ENCODE measurements at regions not wholly inside any gene's neighbourhood (a gene's known extent, or its start where the extent isn't known, plus 50 kb on each side); places are given as distances from the start of the nearest gene placed in this dataset.

DNA sequence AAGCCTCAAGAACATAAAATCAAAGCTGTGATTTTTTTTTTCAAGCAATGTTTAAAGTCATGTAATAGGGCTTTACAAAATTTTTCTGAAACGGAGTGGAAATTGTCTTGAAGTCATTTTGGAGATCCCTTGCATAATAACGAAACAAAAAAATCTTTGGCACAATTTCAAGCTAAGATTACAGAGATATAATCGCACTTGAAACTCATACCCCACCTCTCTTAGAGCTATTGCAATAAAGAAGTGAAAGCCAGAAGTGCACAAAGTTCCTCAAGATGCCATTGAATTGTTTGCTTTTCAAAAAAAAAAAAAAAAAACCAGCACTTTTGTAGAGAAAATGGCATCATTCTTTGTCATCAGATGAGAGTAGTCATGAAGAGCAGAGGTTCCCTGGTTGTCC, 152.3 kb downstream of the PAX3 start:
- in situ Hi-C loops (cut with MboI; ENCODE audit: low sequenced_read_pairs) = no loop called here

DNA sequence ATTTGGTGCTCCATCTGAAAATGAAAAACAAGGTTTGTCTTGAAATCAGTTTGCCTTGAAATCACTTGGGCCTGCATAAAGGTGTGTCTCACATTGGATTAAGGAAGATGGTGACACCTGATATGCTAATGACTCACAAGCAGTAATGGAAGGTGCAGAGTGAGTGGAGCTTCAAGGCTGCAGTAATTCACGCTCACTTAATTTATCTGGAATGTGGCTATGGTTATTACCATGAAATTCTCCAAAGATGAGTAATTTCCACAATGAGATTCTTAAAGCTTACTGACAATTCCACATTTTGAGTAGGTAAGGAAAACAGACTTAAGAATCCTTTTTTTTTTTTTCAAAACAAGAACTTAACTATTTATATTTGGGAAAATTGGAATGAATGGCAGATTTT, 156.8 kb downstream of the PAX3 start:
- in situ Hi-C loops (cut with MboI; ENCODE audit: low sequenced_read_pairs) = no loop called here

DNA sequence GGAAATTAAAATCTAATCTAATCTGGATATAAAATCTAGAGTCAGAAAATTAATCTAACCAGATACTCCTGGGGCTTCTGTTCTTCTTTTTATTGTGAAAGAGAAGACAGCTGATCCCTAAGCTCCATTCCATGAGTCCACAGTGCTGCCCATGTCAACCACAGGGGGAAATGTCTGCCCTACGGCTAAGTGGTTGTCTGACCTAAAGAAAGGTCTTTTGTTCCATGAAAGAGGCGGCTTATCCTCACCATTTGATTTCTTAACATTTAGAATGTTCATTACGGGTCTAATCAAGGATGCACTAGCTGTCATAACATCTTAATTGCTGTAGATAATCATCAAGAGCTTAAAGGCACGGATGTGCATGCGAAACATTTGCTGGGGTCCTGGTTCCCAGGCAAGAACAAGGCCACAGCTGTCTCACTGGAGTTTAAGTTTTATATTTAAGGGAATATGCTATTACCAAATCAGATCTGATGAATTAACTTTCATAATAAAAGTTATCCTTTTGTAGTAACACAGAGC, 162.6 kb downstream of the PAX3 start:
- in situ Hi-C loops (cut with MboI; ENCODE audit: low sequenced_read_pairs) = no loop called here

DNA sequence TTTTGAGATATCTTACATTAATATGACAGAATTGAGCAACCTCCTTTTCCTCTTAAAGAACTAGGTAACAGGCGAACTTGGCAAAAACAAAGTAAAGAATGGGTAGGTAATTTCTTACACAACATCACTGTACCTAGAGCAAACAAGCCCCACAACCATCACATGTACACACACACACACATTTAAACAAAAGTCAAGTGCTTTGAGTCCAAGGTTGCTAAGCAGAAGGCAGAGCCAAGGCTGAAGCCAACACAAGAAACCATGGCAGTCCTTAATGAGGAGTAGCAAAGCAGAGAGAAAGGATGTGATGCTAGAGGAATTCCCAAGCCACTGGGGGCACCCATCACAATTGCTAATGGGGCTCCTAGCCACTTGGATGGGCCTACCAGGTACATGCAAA, 164.1 kb downstream of the PAX3 start:
- in situ Hi-C loops (cut with MboI; ENCODE audit: low sequenced_read_pairs) = no loop called here

DNA sequence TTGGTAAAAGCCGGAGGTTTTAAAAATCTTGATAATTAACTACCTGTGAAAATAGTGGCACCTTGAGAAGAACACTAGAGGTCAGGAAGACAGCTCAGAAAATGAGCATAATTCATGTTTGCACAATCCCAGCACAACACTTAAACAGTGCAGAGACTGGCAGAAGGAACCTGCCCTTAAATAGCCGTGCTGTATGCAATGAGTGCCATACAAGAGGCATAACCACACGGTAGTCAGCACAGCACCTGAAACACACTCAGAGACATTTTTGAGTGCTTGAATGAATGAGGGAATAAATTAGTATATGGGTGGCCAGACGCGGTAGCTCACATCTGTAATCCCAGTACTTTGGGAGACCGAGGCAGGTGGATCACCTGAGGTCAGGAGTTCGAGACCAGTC, 164.9 kb downstream of the PAX3 start:
- in situ Hi-C loops (cut with MboI; ENCODE audit: low sequenced_read_pairs) = no loop called here

DNA sequence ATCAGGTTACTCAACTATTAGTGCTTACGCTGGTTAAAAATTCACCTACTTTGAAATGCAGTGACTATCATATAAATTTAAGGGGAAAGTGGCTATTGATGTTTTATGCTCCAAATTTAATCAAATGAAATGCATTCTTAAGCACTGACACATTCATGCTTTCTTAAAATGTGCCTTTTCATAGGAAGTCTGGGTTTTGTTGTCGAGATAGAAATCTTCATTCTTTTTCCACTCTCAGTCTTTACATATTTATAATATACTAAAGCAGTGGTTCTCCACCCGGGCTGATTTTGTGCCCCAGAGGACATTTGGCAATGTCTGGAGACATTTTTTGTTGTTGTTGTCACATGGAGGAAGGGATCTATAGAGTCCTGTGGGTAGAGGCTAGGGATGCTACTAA, 167.9 kb downstream of the PAX3 start:
- in situ Hi-C loops (cut with MboI; ENCODE audit: low sequenced_read_pairs) = no loop called here

DNA sequence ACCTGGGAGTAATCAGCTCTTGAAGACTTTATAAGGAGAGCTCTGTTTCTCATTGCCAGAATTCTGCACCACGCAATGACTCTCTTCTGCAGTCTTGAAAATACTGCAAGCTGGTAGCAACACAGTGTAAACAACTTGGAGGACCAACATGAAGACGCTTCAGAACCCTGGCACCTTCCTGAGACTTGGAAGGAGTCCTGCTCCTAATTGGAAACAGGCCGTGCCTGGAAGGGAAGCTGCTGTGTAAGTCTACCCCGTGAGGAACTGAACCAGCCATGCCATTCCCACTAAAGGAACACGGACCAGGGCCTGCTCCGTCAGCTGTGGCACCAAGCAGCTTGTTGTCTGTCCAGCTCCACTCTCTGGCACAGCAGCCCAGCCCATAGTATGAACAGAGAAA, 171.1 kb downstream of the PAX3 start:
- in situ Hi-C loops (cut with MboI; ENCODE audit: low sequenced_read_pairs) = no loop called here

DNA sequence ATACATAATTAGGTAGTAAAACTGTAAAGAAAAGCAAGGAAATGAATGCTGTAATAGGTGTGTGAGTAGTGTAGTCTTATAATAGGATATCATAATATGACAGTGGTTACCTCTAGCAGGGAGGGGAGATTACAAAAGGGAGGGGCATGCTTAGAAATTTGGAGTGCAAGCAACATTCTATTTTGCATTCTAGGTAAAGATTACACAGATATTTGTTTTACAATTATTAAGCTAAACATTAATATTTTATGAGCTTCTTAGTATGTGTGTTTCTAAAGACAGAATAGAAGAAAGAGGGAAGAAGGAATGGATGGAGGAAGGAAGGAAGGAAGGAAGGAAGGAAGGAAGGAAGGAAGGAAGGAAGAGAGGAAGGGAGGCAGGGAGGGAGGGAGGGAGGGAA, 177.9 kb downstream of the PAX3 start:
- in situ Hi-C loops (cut with MboI; ENCODE audit: low sequenced_read_pairs) = no loop called here

DNA sequence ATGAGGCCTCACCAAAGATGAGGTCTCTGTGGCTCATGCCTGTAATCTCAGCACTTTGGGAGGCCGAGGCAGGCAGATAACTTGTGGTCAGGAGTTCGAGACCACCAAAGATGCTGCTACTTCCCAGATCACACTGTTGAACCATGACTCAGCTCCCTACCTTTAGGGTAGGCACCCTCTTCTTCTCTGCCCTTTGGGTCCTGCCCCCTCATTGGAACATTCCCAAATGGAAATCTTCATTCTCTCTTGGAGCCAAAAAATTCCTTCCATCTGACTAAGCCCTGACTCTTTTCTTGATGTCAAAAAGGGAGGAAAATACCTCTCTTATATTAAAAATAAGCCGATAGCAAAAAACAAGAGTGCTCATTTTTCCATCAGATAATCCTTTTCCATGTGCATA, 183.5 kb downstream of the PAX3 start:
- in situ Hi-C loops (cut with MboI; ENCODE audit: low sequenced_read_pairs) = no loop called here

DNA sequence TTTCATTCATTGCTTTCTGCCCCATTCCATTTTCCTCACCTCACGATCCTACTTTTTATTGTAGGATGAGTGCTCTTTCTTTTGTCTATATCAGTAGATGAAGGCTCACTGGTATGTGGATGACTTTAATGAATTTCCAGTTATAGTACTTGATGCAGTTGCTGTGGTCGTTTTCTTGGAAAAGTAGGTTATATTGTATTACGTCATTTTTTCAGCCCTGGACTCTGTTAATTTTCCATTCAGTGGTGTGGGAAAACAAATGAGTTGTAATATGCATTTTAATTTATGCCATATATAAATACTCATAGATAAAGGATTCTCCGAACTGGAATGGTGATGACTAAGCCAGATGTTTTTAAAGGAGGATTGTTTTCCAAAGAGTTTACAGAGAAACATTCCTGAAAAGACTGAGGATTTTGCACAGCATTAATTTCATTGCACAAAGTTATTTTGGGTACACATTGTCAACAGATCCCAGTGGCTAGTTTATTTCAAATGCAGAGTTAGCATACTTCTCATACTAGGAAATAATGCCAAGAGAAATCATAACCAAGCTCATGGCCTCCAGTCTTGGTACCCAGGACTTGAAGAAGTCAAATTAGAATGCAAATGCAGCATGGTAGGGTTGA, 189.7 kb downstream of the PAX3 start:
- in situ Hi-C loops (cut with MboI; ENCODE audit: low sequenced_read_pairs) = no loop called here

DNA sequence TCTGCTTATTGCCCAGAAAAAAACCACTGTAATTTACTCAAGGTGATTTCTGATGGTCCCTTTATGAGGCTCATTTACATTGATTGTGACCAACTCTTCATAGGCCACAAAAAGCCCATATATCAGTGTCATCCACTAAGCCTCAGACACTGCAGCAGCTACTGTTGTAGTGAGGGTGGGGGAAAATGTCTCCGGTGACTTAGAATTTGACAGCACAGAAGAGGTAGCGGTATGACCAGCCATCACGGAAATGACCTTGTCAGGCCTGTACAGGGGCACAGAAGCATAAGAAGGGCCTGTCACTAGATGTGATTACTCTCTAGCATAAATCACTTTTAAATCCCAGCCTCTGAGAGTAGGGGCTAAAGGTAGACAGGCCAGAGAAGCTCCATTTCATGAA, 190.3 kb downstream of the PAX3 start:
- in situ Hi-C loops (cut with MboI; ENCODE audit: low sequenced_read_pairs) = no loop called here

DNA sequence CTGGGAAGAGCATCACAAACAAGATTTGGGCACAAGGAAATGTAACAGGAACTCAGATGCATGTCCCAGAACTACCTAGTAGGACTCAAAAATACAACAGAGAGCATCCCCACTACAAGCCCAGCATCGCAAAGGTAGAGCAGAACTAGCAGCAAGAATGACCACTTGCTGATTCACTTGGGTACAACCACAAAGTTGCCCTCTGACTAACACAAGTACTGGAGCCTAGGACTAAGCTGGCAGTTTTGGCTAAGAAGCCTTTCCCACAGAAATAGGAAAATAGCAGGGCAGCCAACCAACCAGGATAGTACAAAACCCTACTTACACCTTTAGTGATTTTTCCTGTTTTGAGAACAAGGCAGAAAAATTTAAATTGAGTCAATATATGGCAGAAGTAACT, 193.8 kb downstream of the PAX3 start:
- in situ Hi-C loops (cut with MboI; ENCODE audit: low sequenced_read_pairs) = no loop called here

DNA sequence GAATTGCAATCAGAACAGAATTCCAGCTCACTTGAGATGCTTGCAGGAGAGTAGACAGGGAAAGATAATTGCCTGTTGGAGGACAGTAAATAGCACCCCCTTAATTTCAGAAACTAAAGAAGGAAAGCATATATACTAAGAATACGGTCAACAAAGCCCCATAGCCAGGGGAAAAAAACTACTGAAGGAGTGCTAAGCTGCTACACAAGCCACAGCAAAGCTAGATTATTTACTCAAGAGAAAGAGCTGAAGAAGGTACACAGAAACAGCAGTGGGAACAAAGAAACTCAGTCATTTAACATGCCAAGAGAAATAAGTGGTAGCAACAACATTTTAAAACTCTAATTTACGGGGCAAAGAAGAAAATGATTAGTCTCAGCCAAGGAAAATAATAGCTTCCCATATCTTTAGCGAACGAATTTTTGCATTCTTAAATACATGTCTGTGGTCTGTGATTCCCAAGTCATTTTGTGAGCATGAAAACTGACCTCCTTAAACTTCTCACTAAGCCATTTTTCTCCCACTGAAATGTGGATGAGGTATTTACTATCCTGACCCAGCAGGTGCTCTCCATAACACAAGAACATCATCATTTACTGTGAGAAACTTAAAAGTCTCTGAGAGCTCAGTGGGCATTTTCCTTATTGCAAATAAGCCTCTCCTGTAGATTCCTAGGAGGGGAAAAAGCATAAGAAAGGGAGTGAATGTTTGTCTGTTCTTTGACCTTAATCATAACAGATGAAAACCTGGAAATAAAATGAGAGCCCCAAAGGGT, 196.0 kb downstream of the PAX3 start:
- in situ Hi-C loops (cut with MboI; ENCODE audit: low sequenced_read_pairs) = no loop called here

DNA sequence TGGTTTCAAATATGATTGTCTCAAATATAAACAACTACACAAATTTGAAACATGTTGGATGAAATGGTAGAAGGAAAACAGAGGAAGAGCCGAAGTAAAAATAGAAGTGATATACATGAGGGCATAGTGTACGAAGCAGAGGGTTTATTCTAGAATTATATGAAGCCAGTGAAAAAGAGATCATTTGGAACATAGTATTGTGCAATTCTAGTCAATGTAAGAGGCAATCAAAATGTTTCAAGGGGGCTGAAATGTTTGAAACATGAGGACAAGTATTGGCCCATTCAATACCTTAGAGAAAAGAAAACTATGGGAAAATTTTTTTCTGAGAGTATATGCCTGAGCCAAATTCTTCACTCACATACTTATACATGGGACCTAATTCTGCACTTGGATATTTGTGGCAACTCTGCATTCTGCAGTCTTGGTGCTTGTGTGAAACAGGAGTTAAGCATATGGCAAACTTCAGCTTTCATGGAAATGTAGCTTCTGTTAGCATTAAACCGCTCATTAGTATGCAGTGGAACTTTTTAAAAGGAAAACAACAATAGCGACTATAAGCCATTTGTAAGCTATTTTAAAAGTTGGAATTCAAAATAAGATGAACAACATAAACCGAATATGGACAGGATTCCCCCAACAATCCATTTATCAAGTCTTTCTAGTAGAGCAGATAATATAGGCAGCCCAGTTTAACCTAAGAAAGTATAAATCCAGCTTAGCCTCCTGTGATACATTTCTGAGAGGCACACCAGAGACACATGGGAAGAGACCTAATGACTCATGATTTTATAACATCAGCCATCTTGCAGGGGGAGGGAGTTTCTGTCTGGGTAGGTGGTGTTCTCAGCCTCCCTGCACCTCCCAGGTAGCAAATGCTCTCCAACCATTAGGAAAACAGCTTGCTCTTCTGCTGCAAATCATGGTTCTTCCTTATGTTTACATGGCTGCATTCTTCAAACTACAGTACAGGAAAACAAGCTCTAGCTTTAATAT, 197.8 kb downstream of the PAX3 start:
- in situ Hi-C loops (cut with MboI; ENCODE audit: low sequenced_read_pairs) = no loop called here

DNA sequence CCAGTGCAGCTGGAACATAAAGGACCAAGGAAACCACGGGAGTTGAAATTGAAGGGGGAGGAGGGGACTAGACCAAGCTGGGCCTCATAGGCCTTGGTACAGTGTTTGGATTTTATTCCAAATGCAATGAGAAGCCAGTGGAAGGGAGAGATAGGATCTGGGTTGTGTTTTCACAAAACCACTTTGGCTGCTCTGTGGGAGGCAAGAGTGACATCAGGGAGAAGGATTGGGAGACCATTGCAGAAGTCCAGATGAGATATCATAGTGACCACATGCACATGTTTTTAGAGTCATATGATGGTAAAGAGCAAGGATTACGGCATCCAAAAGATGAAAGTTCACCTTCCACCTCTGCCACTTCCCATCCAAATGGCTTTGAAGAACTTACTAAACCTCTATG, 210.2 kb downstream of the PAX3 start:
- in situ Hi-C loops (cut with MboI; ENCODE audit: low sequenced_read_pairs) = no loop called here

DNA sequence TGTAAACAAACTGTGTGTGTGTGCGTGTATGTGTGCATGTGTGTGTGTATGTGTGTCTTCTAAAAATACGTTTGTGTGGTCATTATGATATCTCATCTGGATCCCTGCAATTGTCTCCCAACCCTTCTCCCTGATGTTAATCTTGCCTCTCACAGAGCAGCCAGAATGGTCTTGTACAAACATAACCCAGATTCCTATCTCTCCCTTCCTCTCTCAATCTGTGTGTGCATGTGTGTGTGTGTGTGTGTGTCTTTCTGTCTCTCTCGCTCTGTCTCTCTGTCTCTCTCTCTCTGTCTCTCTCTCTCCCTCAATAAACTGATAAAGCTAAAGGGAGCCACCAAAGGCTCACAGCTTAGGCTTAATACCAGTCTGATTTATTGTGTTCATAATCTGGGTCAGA, 210.8 kb downstream of the PAX3 start:
- in situ Hi-C loops (cut with MboI; ENCODE audit: low sequenced_read_pairs) = no loop called here

DNA sequence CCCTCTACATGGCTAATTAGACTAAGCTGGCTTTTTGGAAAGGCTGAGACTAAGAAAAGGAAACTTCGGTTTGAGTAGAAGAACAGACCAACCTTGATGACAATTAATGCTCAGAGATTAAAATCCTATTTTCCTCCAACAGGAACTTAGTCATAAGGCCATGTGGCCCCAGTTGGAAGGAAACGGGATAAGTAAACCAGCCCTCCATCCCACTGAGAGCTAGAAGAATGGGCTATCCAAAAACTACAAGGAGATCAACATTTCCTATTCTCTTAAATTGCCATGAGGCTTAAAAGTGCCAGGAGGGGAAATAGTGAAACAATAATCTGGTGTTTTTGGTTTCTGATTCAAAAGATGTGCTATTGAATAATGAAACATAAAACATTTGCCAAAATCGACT, 216.6 kb downstream of the PAX3 start:
- in situ Hi-C loops (cut with MboI; ENCODE audit: low sequenced_read_pairs) = no loop called here

DNA sequence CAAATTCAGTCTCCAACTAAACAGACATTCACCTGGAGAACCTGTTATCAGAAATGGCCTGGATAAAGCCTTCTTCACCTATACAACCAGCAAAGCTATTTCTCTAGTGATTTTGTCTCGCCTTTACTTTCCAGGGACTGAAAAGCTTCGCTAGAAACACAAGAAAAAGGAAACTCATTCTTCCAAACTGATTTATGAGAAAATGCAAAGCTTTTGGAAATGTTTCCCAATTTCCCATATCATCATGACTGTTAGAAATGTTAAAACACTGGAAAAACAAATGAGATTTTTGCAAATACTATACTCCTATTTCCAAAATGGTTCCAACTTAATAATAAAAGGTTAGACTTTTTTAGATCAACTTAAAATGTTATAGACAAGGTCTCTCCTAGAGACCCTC, 218.7 kb downstream of the PAX3 start:
- in situ Hi-C loops (cut with MboI; ENCODE audit: low sequenced_read_pairs) = no loop called here

DNA sequence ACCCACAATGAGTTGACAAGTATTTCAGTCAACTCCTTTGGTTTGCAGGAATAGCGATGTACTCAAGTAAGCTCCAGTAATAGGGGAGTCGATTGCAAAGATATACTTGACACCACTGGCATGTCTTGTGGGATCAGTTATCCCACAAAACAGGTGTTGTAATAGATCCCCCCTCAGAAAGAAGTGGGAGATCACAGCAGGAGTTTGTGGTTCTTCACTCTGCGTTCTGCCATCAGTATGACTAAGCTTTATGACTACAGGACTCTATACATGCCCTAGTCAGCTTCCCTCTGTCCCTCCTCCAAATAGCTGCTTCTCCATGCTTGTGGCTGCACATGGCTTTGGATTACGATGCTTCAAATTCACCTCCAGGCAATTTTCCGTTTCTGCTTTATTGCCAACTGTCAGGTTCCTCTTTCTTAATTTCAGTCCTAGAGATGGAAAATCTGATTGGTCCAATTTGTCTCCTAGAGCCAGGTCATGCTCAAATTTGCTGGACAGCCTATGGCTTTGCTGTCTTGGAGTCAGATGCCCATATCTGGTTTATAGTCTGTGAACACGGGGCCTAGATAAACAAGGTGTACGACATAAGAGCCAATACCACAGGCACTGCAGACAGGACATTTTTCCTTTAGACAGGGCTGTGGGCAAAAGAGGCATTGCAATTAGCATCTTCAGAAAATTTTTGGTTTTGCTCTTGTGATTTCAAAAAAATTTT, 221.7 kb downstream of the PAX3 start:
- in situ Hi-C loops (cut with MboI; ENCODE audit: low sequenced_read_pairs) = no loop called here

DNA sequence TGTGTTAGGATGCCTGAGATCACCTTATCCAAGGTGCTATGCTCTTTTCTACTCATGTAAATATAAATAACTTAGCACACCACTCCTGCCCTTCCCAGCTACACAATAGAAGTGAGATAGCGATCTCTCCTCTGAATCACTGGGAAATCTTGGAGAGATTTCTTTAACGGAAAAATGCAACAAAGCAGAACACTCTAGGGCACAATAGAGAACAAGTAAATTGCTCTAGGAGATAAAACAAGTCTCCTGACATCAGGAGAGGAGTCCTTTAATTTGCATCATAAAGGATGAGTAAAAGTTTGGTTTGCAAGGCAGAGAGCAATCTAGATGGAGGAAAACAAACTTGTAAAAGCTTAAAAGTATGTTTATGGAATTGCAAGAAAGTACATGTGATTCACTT, 224.1 kb downstream of the PAX3 start:
- in situ Hi-C loops (cut with MboI; ENCODE audit: low sequenced_read_pairs) = loop anchor here (25.0 kb wide), 1 partner anchor 488 kb away; no protein-coding TSS in a partner anchor

DNA sequence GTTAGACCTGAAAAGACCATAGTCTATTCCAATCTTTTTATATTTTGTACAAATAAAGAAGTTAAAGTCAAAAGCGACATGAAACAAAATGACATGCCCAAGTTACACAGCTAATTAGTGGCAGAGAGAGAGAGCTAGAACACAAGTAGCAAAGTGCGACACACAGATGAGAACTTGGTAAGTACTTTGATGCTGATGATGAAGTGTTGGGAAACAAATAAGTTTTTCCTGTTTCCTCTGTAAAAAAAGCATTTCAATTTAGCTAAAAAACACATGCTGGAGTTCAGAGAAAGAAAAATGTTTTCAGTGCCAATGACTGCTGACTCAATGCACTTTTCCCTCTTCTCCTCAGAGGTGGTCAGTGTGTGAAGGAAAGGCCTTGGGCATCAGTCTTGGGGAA, 226.9 kb downstream of the PAX3 start:
- in situ Hi-C loops (cut with MboI; ENCODE audit: low sequenced_read_pairs) = loop anchor here (25.0 kb wide), 1 partner anchor 490 kb away; no protein-coding TSS in a partner anchor
